PC-9 (cell line): ENCODE measurements at regions not wholly inside any gene's neighbourhood (a gene's known extent, or its start where the extent isn't known, plus 50 kb on each side); places are given as distances from the start of the nearest gene placed in this dataset.

Source experiments
- BruUV-seq: library from RNA; stranded (reverse); fragments of 400-500 nt; replicated peaks from 2 replicates; lab custom pipeline; 2021; lab: Mats Ljungman, UMichigan
- CTCF ChIA-PET: fragments of 300-600 bp; sonication (Branson Sonifier 250); formaldehyde crosslinking; loops from one replicate; lab custom pipeline; 2022; ENCODE audit warnings: antibody characterized with exemption; lab: Charles Lee
- POLR2A ChIA-PET: fragments of 300-600 bp; sonication (Branson Sonifier 250); formaldehyde crosslinking; loops from one replicate; lab custom pipeline; 2022; ENCODE audit warnings: antibody characterized with exemption; ENCODE audit not compliant: unreplicated experiment; lab: Charles Lee
- DNase-seq, 2 experiments: peaks; one replicate each; pipeline versions ENCODE4 v3.0.0 to v3.0.0-alpha.2; 2015 to 2022; ENCODE audit warnings: mixed read lengths in 1 of 2
- H2AFZ ChIP-seq: fragments of 200-600 bp; sonication (generic); 2 replicates; pipeline ENCODE4 v1.8.1; 2017; ENCODE audit warnings: antibody characterized with exemption
- H3F3A ChIP-seq: fragments of 200-600 bp; sonication (generic); 2 replicates; pipeline ENCODE4 v1.8.1; 2017; ENCODE audit warnings: antibody characterized with exemption, mild to moderate bottlenecking, low read depth; ENCODE audit not compliant: insufficient read depth
- H3K27ac ChIP-seq: fragments of 200-600 bp; sonication (generic); 2 replicates; pipeline ENCODE4 v1.6.1; 2016; ENCODE audit warnings: mixed run types
- H3K27me3 ChIP-seq: fragments of 200-600 bp; sonication (generic); 2 replicates; pipeline ENCODE4 v1.6.1; 2016; ENCODE audit warnings: low read depth, mixed run types; ENCODE audit not compliant: insufficient read depth
- H3K36me3 ChIP-seq: fragments of 200-600 bp; sonication (generic); 2 replicates; pipeline ENCODE4 v1.6.1; 2016; ENCODE audit warnings: low read depth, mixed run types
- H3K4me1 ChIP-seq: fragments of 200-600 bp; sonication (generic); replicated peaks from 2 replicates; pipeline ENCODE4 v1.6.1; 2016; ENCODE audit warnings: mixed run types; ENCODE audit not compliant: insufficient read depth
- H3K4me2 ChIP-seq: fragments of 200-600 bp; sonication (generic); 2 replicates; pipeline ENCODE4 v1.6.1; 2017; ENCODE audit warnings: mixed run types
- H3K4me3 ChIP-seq: fragments of 200-600 bp; sonication (generic); 2 replicates; pipeline ENCODE4 v1.6.1; 2016; ENCODE audit warnings: mixed run types
- H3K79me2 ChIP-seq: fragments of 200-600 bp; sonication (generic); 2 replicates; pipeline ENCODE4 v1.6.1; 2017; ENCODE audit warnings: low read depth, mixed run types
- H3K9me2 ChIP-seq: fragments of 200-600 bp; sonication (generic); 2 replicates; pipeline ENCODE4 v1.8.1; 2017; ENCODE audit warnings: mild to moderate bottlenecking; ENCODE audit not compliant: insufficient read depth
- H3K9me3 ChIP-seq: fragments of 200-600 bp; sonication (generic); 2 replicates; pipeline ENCODE4 v1.8.1; 2016; ENCODE audit warnings: low read depth; ENCODE audit not compliant: insufficient read depth
- H4K20me1 ChIP-seq: fragments of 200-600 bp; sonication (generic); 2 replicates; pipeline ENCODE4 v1.8.1; 2017; ENCODE audit not compliant: insufficient read depth
- EZH2 ChIP-seq: fragments of 200-600 bp; sonication (generic); IDR thresholded peaks from 2 replicates; pipeline ENCODE4 v1.8.0; 2017; ENCODE audit warnings: antibody characterized with exemption, low read depth
- intact Hi-C: fragments of 100-400 bp; cut with micrococcal nuclease; formaldehyde crosslinking; loops from one replicate; pipeline ENCODE4 v1.10.0; 2022; ENCODE audit not compliant: unreplicated experiment
- TF ChIP-seq, protein P1 (sequence below): fragments of 200-600 bp; sonication (generic); conservative IDR thresholded peaks from 2 replicates; pipeline ENCODE4 v1.6.1; 2017; ENCODE audit warnings: mixed run types, antibody characterized with exemption, mild to moderate bottlenecking, moderate library complexity

DNA sequence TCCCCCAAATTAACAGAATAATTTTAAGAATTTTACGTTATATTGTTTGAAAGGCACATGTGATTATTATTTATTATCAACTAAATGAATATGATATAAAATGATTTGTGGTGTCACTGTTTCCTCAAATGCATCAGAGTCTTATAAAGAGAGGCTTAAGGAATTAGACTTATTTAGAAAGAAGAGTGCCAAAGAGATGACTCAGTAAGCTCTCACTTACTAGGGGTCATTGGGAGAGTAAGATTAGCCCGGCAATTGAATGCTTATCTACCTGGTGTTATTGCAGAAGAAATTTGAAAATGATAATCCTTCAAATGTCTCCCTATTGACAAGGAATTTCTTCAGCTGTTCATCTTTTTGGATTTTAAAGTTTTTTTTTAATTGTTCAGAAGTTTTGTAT lies 408.7 kb downstream of the OXSM start:
- no peaks in the 10 kb centered on the region for H3K9me3 ChIP-seq
- H3K4me2 ChIP-seq: no peak overlapping the region
- POLR2A ChIA-PET: no interaction called here
- no TSS peak for BruUV-seq
- H3K9me2 ChIP-seq: 0 out of 2 replicates have a peak, but pooled peaks cover 4% of the 10 kb centered on the region
- H3K27ac ChIP-seq: no peak overlapping the region
- H2AFZ ChIP-seq: no peak overlapping the region
- no peaks in the 10 kb centered on the region for H3F3A ChIP-seq
- H4K20me1 ChIP-seq: no peaks in the 10 kb centered on the region
- TF ChIP-seq EZH2: no peak
- TF ChIP-seq, protein P1, sequence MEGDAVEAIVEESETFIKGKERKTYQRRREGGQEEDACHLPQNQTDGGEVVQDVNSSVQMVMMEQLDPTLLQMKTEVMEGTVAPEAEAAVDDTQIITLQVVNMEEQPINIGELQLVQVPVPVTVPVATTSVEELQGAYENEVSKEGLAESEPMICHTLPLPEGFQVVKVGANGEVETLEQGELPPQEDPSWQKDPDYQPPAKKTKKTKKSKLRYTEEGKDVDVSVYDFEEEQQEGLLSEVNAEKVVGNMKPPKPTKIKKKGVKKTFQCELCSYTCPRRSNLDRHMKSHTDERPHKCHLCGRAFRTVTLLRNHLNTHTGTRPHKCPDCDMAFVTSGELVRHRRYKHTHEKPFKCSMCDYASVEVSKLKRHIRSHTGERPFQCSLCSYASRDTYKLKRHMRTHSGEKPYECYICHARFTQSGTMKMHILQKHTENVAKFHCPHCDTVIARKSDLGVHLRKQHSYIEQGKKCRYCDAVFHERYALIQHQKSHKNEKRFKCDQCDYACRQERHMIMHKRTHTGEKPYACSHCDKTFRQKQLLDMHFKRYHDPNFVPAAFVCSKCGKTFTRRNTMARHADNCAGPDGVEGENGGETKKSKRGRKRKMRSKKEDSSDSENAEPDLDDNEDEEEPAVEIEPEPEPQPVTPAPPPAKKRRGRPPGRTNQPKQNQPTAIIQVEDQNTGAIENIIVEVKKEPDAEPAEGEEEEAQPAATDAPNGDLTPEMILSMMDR: no peak
- no peak overlapping the region for H3K4me3 ChIP-seq
- no peaks in the 10 kb centered on the region for H3K36me3 ChIP-seq
- DNase-seq: no peak
- H3K4me1 ChIP-seq: no peaks in the 10 kb centered on the region
- intact Hi-C loops: no loop called here
- H3K27me3 ChIP-seq: no peaks in the 10 kb centered on the region
- CTCF ChIA-PET: no interaction called here
- H3K79me2 ChIP-seq: no peaks in the 10 kb centered on the region

DNA sequence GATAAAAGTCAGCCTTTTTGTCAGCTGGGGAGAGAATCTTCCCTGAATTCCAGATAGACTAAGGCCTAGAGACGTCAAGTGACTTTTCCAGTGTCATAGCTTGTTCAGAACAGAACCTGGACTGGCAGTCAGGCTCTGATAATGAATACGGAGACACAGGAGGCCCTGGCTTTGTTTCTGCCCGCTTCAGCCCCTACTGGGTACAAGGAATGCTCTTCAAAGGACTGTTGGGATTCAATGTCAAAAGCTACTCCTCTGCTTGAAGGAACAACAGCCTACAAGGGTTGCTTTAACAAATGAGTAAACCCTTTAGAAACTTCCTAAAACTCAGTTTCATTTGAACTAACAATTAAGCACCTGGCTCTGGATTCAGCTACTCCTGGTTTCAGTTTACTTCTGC lies 412.3 kb downstream of the OXSM start:
- H3K79me2 ChIP-seq: no peaks in the 10 kb centered on the region
- ChIA-PET POLR2A (no interaction called here), CTCF (no interaction called here)
- H3K27me3 ChIP-seq: no peaks in the 10 kb centered on the region
- no peaks in the 10 kb centered on the region for H4K20me1 ChIP-seq
- H3K27ac ChIP-seq: no peak overlapping the region
- intact Hi-C loops: no loop called here
- no peaks in the 10 kb centered on the region for H3K9me2 ChIP-seq
- no peak overlapping the region for H3K4me2 ChIP-seq
- no peak overlapping the region for H2AFZ ChIP-seq
- no peak overlapping the region for H3K4me3 ChIP-seq
- H3K9me3 ChIP-seq: no peaks in the 10 kb centered on the region
- no peaks in the 10 kb centered on the region for H3K36me3 ChIP-seq
- BruUV-seq: no TSS peak
- no peaks in the 10 kb centered on the region for H3K4me1 ChIP-seq
- TF ChIP-seq EZH2: no peak
- TF ChIP-seq, protein P1: no peak
- H3F3A ChIP-seq: no peaks in the 10 kb centered on the region
- no peak for DNase-seq

DNA sequence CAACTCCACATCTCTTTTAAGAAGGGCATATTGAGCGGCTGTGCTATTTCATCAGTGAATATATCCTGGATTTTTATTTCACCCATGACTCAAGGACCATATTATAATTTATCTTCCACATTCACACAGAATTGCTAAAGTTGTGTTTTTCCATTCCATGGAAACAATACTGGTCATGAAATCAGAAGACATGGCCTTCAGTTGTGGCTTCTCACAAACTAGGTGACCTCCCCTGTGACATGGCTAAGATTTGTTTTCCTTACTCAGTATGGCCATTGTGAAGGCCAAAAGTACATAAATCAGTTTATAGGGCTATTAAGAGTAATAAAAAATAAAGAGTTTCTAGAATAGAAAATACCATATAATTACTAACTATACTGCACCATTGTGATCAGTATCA lies 415.6 kb downstream of the OXSM start:
- no peak overlapping the region for H3K4me3 ChIP-seq
- BruUV-seq: no TSS peak

More for the DNA sequence above, 415.6 kb downstream of the OXSM start:
- H2AFZ ChIP-seq: no peak overlapping the region
- TF ChIP-seq EZH2: no peak
- TF ChIP-seq, protein P1: no peak
- no peaks in the 10 kb centered on the region for H3K79me2 ChIP-seq
- H3K4me1 ChIP-seq: no peaks in the 10 kb centered on the region
- intact Hi-C loops: no loop called here
- ChIA-PET CTCF (no interaction called here), POLR2A (no interaction called here)
- H4K20me1 ChIP-seq: no peaks in the 10 kb centered on the region
- H3K9me3 ChIP-seq: no peaks in the 10 kb centered on the region
- no peak overlapping the region for H3K27ac ChIP-seq
- no peaks in the 10 kb centered on the region for H3K27me3 ChIP-seq
- H3K9me2 ChIP-seq: no peaks in the 10 kb centered on the region
- no peak overlapping the region for H3K4me2 ChIP-seq
- DNase-seq: no peak
- no peaks in the 10 kb centered on the region for H3F3A ChIP-seq
- H3K36me3 ChIP-seq: no peaks in the 10 kb centered on the region
